Cerebellar cortex (tissue), 1 donor: ENCODE measurements at regions not wholly inside any gene's neighbourhood (a gene's known extent, or its start where the extent isn't known, plus 50 kb on each side); places are given as distances from the start of the nearest gene placed in this dataset.
A peak's percentile ranks its signal among the peaks of the same experiment; 100 is the strongest.
"Not testable (repeated sequence)": the region's sequence is repeated elsewhere in the genome, so short reads cannot be mapped to it uniquely, and the experiment has no call there.

Source experiments
- DNase-seq: peaks from one replicate; pipeline ENCODE4 v3.0.0-alpha.2; 2015; ENCODE audit warnings: low spot score

- no peak for DNase-seq
These were observed 310.7 kb upstream of the NCAM1 start for GRCh38 chr11:112650527-112650926.

GRCh38 chr11:112651386-112651785 lies 309.8 kb upstream of the NCAM1 start:
- DNase-seq, result no peak

- no peak for DNase-seq
These were observed 308.3 kb upstream of the NCAM1 start for GRCh38 chr11:112652786-112653390.

- peak; percentile 19 for DNase-seq
These were observed 305.8 kb upstream of the NCAM1 start for GRCh38 chr11:112655371-112655770.

- peak; percentile 66 for DNase-seq
These were observed 304.3 kb upstream of the NCAM1 start for GRCh38 chr11:112656772-112657428.

- DNase-seq, result no peak
These were observed 302.8 kb upstream of the NCAM1 start for GRCh38 chr11:112658431-112658878.

- no peak for DNase-seq
These were observed 300.1 kb upstream of the NCAM1 start for GRCh38 chr11:112661146-112661545.

- DNase-seq, result no peak
These were observed 299.6 kb upstream of the NCAM1 start for GRCh38 chr11:112661571-112661970.

- DNase-seq, result no peak
These were observed 298.7 kb upstream of the NCAM1 start for GRCh38 chr11:112662554-112662953.

- DNase-seq, result no peak
These were observed 297.1 kb upstream of the NCAM1 start for GRCh38 chr11:112663947-112664634.

- peak; percentile 8 for DNase-seq
These were observed 295.9 kb upstream of the NCAM1 start for GRCh38 chr11:112665291-112665690.

GRCh38 chr11:112666253-112666652 lies 295.0 kb upstream of the NCAM1 start:
- no peak for DNase-seq

GRCh38 chr11:112670806-112671570 lies 290.2 kb upstream of the NCAM1 start:
- DNase-seq, result no peak

GRCh38 chr11:112673401-112673800 lies 287.8 kb upstream of the NCAM1 start:
- not testable (repeated sequence) for DNase-seq

- DNase-seq, result no peak
These were observed 276.1 kb upstream of the NCAM1 start for GRCh38 chr11:112685111-112685510.

GRCh38 chr11:112689851-112690250 lies 271.4 kb upstream of the NCAM1 start:
- no peak for DNase-seq

GRCh38 chr11:112693781-112694180 lies 267.4 kb upstream of the NCAM1 start:
- DNase-seq, result no peak

GRCh38 chr11:112694245-112694644 lies 267.0 kb upstream of the NCAM1 start:
- no peak for DNase-seq

GRCh38 chr11:112694813-112695212 lies 266.4 kb upstream of the NCAM1 start:
- no peak for DNase-seq

GRCh38 chr11:112697391-112698178 lies 263.6 kb upstream of the NCAM1 start:
- DNase-seq, result peak; percentile 16

- no peak for DNase-seq
These were observed 256.1 kb upstream of the NCAM1 start for GRCh38 chr11:112705148-112705547.

GRCh38 chr11:112706863-112707262 lies 254.4 kb upstream of the NCAM1 start:
- DNase-seq, result no peak
